Neural progenitor cell (in vitro differentiated cells): ENCODE measurements at regions not wholly inside any gene's neighbourhood (a gene's known extent, or its start where the extent isn't known, plus 50 kb on each side); places are given as distances from the start of the nearest gene placed in this dataset.
A peak's percentile ranks its signal among the peaks of the same experiment; 100 is the strongest.

Source experiments
- DNase-seq: peaks from one replicate; pipeline ENCODE4 v3.0.0-alpha.2; 2016; ENCODE audit warnings: low spot score
- H2AFZ ChIP-seq: fragments of 200-600 bp; sonication (generic); replicated peaks from 2 replicates; pipeline ENCODE4 v1.6.1; 2016; ENCODE audit warnings: antibody characterized with exemption
- H3F3A ChIP-seq: fragments of 200-600 bp; sonication (generic); 2 replicates; pipeline ENCODE4 v1.6.1; 2016; ENCODE audit warnings: antibody characterized with exemption, low read depth
- H3K27ac ChIP-seq: fragments of 200-600 bp; sonication (generic); 2 replicates; pipeline ENCODE4 v1.5.1; 2016; ENCODE audit warnings: mild to moderate bottlenecking
- H3K27me3 ChIP-seq: fragments of 200-600 bp; sonication (generic); 2 replicates; pipeline ENCODE4 v1.6.1; 2016; ENCODE audit warnings: mild to moderate bottlenecking, moderate library complexity
- H3K36me3 ChIP-seq: fragments of 200-600 bp; sonication (generic); 2 replicates; pipeline ENCODE4 v1.5.1; 2016
- H3K4me1 ChIP-seq: fragments of 200-600 bp; sonication (generic); 2 replicates; pipeline ENCODE4 v1.6.1; 2016; ENCODE audit warnings: mixed run types
- H3K4me2 ChIP-seq: fragments of 200-600 bp; sonication (generic); 2 replicates; pipeline ENCODE4 v1.6.1; 2016
- H3K4me3 ChIP-seq: fragments of 200-600 bp; sonication (generic); 2 replicates; pipeline ENCODE4 v1.5.1; 2016
- H3K79me2 ChIP-seq: fragments of 200-600 bp; sonication (generic); 2 replicates; pipeline ENCODE4 v1.6.1; 2016; ENCODE audit warnings: low read depth
- H3K9ac ChIP-seq: fragments of 200-600 bp; sonication (generic); 2 replicates; pipeline ENCODE4 v1.6.1; 2016
- H3K9me3 ChIP-seq: fragments of 200-600 bp; sonication (generic); 2 replicates; pipeline ENCODE4 v1.5.1; 2016; ENCODE audit warnings: low read depth
- H4K20me1 ChIP-seq: fragments of 200-600 bp; sonication (generic); 2 replicates; pipeline ENCODE4 v1.6.1; 2016; ENCODE audit warnings: low read depth
- H3K27ac Mint-ChIP-seq: 3 replicates; pipeline ENCODE4 v1.8.0; 2021; ENCODE audit warnings: mixed read lengths
- H3K27me3 Mint-ChIP-seq: 2 replicates; pipeline ENCODE4 v1.8.0; 2022; ENCODE audit warnings: low read depth, mild to moderate bottlenecking, inconsistent platforms, moderate library complexity, mixed read lengths; ENCODE audit not compliant: insufficient read depth
- H3K36me3 Mint-ChIP-seq: 3 replicates; pipeline ENCODE4 v1.8.0; 2021; ENCODE audit warnings: mixed read lengths
- H3K4me1 Mint-ChIP-seq: 3 replicates; pipeline ENCODE4 v1.8.0; 2021; ENCODE audit warnings: mixed read lengths
- H3K4me3 Mint-ChIP-seq: 3 replicates; pipeline ENCODE4 v1.8.0; 2021; ENCODE audit warnings: mild to moderate bottlenecking, moderate library complexity, mixed read lengths
- H3K9me3 Mint-ChIP-seq: 3 replicates; pipeline ENCODE4 v1.8.0; 2020; ENCODE audit warnings: mixed read lengths
- EZH2 ChIP-seq: fragments of 200-600 bp; sonication (generic); IDR thresholded peaks from 2 replicates; pipeline ENCODE4 v1.6.1; 2017; ENCODE audit warnings: antibody characterized with exemption, mild to moderate bottlenecking, moderate library complexity
- EZH2phosphoT487 ChIP-seq: fragments of 200-600 bp; sonication (generic); IDR thresholded peaks from 2 replicates; pipeline ENCODE4 v1.6.1; 2017; ENCODE audit warnings: antibody characterized with exemption
- TF ChIP-seq, protein P1 (sequence below): fragments of 200-600 bp; sonication (generic); IDR thresholded peaks from 2 replicates; pipeline ENCODE4 v1.5.1; 2017; ENCODE audit warnings: antibody characterized with exemption, mild to moderate bottlenecking

DNA sequence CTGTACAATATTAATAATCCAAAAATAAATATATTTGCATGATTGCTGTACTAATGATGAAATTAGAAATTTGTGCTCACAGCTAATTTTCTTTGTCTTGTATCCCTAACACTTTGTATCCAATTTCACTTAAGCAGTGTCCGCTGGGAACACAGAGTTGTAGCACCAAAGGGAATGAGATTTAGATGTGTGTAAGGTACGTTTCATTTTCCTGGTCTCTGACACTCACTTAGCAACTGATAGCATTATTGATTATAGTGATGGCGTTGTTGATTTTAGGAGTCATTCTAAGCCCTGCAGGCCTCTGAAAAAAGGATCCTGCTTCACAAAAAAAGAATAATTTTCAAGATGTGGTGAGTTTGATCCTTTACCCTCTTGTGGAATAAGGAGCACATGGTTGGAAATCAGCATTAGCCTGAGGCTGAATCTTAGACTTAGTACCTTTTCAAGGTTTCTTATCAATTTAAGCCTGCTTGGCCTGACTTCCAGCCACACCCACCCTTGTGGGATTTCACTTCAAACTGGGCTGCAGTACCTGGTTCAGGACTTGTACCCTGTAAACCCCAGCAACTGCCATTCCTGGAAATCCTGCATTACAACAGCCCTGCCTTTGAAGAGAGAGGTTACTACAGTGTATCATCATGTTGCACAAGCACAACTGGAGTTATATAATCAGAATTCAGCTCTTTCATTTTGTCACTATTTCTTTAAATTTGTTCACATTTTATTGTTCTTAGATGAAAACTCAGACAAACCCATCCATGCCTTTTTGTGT, 116.2 kb downstream of the RND3 start:
- Histone ChIP-seq H2AFZ (no peak overlapping the region), H3K4me1 (peaks cover 6% of the 10 kb centered on the region), H3K9ac (no peak overlapping the region), H3K36me3 (no peaks in the 10 kb centered on the region), H3K27ac (no peak overlapping the region), H3K4me2 (no peak overlapping the region), H3K79me2 (no peaks in the 10 kb centered on the region), H3K9me3 (peaks cover 6% of the 10 kb centered on the region), H3F3A (no peaks in the 10 kb centered on the region), H3K4me3 (no peak overlapping the region), H4K20me1 (no peaks in the 10 kb centered on the region), H3K27me3 (no peaks in the 10 kb centered on the region)
- DNase-seq, result no peak
- H3K9me3 Mint-ChIP-seq, result peaks cover 11% of the 10 kb centered on the region
- H3K4me1 Mint-ChIP-seq, result peaks cover under 1% of the 10 kb centered on the region
- H3K4me3 Mint-ChIP-seq, result no peak overlapping the region
- H3K36me3 Mint-ChIP-seq, result no peaks in the 10 kb centered on the region
- H3K27ac Mint-ChIP-seq, result no peak overlapping the region
- TF ChIP-seq, protein P1, sequence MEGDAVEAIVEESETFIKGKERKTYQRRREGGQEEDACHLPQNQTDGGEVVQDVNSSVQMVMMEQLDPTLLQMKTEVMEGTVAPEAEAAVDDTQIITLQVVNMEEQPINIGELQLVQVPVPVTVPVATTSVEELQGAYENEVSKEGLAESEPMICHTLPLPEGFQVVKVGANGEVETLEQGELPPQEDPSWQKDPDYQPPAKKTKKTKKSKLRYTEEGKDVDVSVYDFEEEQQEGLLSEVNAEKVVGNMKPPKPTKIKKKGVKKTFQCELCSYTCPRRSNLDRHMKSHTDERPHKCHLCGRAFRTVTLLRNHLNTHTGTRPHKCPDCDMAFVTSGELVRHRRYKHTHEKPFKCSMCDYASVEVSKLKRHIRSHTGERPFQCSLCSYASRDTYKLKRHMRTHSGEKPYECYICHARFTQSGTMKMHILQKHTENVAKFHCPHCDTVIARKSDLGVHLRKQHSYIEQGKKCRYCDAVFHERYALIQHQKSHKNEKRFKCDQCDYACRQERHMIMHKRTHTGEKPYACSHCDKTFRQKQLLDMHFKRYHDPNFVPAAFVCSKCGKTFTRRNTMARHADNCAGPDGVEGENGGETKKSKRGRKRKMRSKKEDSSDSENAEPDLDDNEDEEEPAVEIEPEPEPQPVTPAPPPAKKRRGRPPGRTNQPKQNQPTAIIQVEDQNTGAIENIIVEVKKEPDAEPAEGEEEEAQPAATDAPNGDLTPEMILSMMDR, result no peak
- no peaks in the 10 kb centered on the region for H3K27me3 Mint-ChIP-seq

DNA sequence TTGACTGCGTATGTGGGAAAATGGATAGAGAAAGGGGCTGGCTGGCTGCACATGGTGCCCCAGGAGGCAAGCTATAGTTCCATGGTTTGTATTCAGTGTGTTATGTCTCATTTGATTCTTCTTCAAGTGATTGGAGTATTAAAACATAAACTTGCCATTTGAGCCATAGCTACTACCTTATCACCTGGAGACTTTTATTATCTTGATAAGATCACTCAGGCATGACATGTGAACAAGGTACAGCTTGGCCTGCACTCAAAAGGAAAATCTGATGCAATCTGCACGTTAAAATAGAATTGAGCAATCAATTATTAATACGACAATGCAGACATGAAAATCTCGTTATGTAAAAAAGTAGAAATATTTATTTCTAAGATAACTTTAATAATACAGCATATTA, 116.9 kb downstream of the RND3 start:
- Mint-ChIP-seq H3K9me3 (peaks cover 10% of the 10 kb centered on the region), H3K4me3 (no peak overlapping the region), H3K4me1 (no peaks in the 10 kb centered on the region), H3K27me3 (no peaks in the 10 kb centered on the region), H3K27ac (no peak overlapping the region), H3K36me3 (no peaks in the 10 kb centered on the region)
- Histone ChIP-seq H3K79me2 (no peaks in the 10 kb centered on the region), H3K4me3 (no peak overlapping the region), H3K9me3 (peaks cover 6% of the 10 kb centered on the region), H3K4me2 (no peak overlapping the region), H3K27ac (no peak overlapping the region), H3K27me3 (no peaks in the 10 kb centered on the region), H3K9ac (no peak overlapping the region), H3F3A (no peaks in the 10 kb centered on the region), H3K36me3 (no peaks in the 10 kb centered on the region), H2AFZ (no peak overlapping the region), H3K4me1 (peaks cover 5% of the 10 kb centered on the region), H4K20me1 (no peaks in the 10 kb centered on the region)
- no peak for TF ChIP-seq EZH2phosphoT487
- TF ChIP-seq, protein P1, result no peak
- no peak for TF ChIP-seq EZH2
- no peak for DNase-seq

DNA sequence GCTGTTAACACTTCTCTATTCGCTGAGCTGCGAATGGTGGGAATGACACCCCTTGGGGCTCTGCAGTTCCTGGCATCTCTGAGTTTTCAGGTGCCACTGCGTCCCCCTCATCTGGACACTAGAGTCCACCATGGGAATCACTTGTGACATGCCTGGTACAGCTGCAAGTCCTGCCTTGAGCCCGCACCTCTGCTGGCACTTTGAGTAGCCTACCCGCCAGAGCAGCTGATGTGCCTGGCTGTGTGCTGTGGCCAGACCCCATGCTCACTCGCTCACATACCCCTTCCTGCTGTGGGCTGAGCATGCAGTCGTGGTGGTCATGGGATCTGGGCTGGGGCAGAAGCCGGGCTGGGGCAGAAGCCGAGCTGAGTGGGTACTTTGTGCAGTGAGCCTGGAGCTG, 117.6 kb downstream of the RND3 start:
- no peaks in the 10 kb centered on the region for H3K27me3 Mint-ChIP-seq
- H3K9me3 Mint-ChIP-seq, result peaks cover 7% of the 10 kb centered on the region
- Histone ChIP-seq H3K4me1 (peaks cover 5% of the 10 kb centered on the region), H4K20me1 (no peaks in the 10 kb centered on the region), H3K9me3 (peaks cover 6% of the 10 kb centered on the region), H3K36me3 (no peaks in the 10 kb centered on the region), H3K79me2 (no peaks in the 10 kb centered on the region), H3F3A (no peaks in the 10 kb centered on the region), H2AFZ (no peak overlapping the region), H3K4me2 (no peak overlapping the region), H3K4me3 (no peak overlapping the region), H3K9ac (no peak overlapping the region), H3K27me3 (no peaks in the 10 kb centered on the region), H3K27ac (no peak overlapping the region)
- no peaks in the 10 kb centered on the region for H3K36me3 Mint-ChIP-seq
- TF ChIP-seq EZH2 (no peak), EZH2phosphoT487 (no peak)
- TF ChIP-seq, protein P1, result no peak
- no peak for DNase-seq
- no peaks in the 10 kb centered on the region for H3K4me1 Mint-ChIP-seq
- peak overlapping the region; percentile 36 for H3K27ac Mint-ChIP-seq
- H3K4me3 Mint-ChIP-seq, result peak overlapping the region; percentile 46
